ENCODE measurements at regions not wholly inside any gene's neighbourhood (a gene's known extent, or its start where the extent isn't known, plus 50 kb on each side); places are given as distances from the start of the nearest gene placed in this dataset.

- H3K9me3 ChIP-seq, result no peaks in the 10 kb centered on the region
- TF ChIP-seq CTCF (IDR thresholded peaks at IDR 0.05), result no peak
- no peak overlapping the region for H3K4me3 ChIP-seq (ENCODE audit: low read depth in 1 of 2, low read length in 1 of 2)
- H3K27ac ChIP-seq, result no peak overlapping the region
- no peaks in the 10 kb centered on the region for H3K4me1 ChIP-seq (ENCODE audit: control insufficient read depth in 1 of 2, insufficient read depth in 1 of 2, low read depth in 1 of 2, low read length in 1 of 2)
- no peaks in the 10 kb centered on the region for H3K36me3 ChIP-seq
- H3K27me3 ChIP-seq, result no peaks in the 10 kb centered on the region
Measured at GRCh38 chr12:105961821-105962671, 176.7 kb downstream of the NUAK1 start.

- no peaks in the 10 kb centered on the region for H3K36me3 ChIP-seq
- H3K4me1 ChIP-seq (ENCODE audit: control insufficient read depth in 1 of 2, insufficient read depth in 1 of 2, low read depth in 1 of 2, low read length in 1 of 2), result no peaks in the 10 kb centered on the region
- no peaks in the 10 kb centered on the region for H3K27me3 ChIP-seq
- no peak for TF ChIP-seq CTCF (IDR thresholded peaks at IDR 0.05)
- no peak overlapping the region for H3K4me3 ChIP-seq (ENCODE audit: low read depth in 1 of 2, low read length in 1 of 2)
- H3K9me3 ChIP-seq, result no peaks in the 10 kb centered on the region
- no peak overlapping the region for H3K27ac ChIP-seq
Measured at GRCh38 chr12:105967038-105967776, 171.5 kb downstream of the NUAK1 start.

GRCh38 chr12:105968025-105968424 is 170.7 kb downstream of the NUAK1 start:
- H3K27me3 ChIP-seq, result no peaks in the 10 kb centered on the region
- H3K27ac ChIP-seq, result no peak overlapping the region
- H3K4me1 ChIP-seq (ENCODE audit: control insufficient read depth in 1 of 2, insufficient read depth in 1 of 2, low read depth in 1 of 2, low read length in 1 of 2), result no peaks in the 10 kb centered on the region
- H3K36me3 ChIP-seq, result no peaks in the 10 kb centered on the region
- TF ChIP-seq CTCF (IDR thresholded peaks at IDR 0.05), result no peak
- H3K9me3 ChIP-seq, result no peaks in the 10 kb centered on the region
- no peak overlapping the region for H3K4me3 ChIP-seq (ENCODE audit: low read depth in 1 of 2, low read length in 1 of 2)

- Histone ChIP-seq H3K36me3 (no peaks in the 10 kb centered on the region), H3K27me3 (no peaks in the 10 kb centered on the region), H3K4me3 (ENCODE audit: low read depth in 1 of 2, low read length in 1 of 2) (no peak overlapping the region), H3K4me1 (ENCODE audit: control insufficient read depth in 1 of 2, insufficient read depth in 1 of 2, low read depth in 1 of 2, low read length in 1 of 2) (no peaks in the 10 kb centered on the region), H3K27ac (no peak overlapping the region), H3K9me3 (no peaks in the 10 kb centered on the region)
- no peak for TF ChIP-seq CTCF (IDR thresholded peaks at IDR 0.05)
Measured at GRCh38 chr12:105970885-105971284, 167.9 kb downstream of the NUAK1 start.

GRCh38 chr12:105974738-105975137 is 164.0 kb downstream of the NUAK1 start:
- no peak overlapping the region for H3K4me3 ChIP-seq (ENCODE audit: low read depth in 1 of 2, low read length in 1 of 2)
- H3K36me3 ChIP-seq, result no peaks in the 10 kb centered on the region
- no peaks in the 10 kb centered on the region for H3K27me3 ChIP-seq
- no peak for TF ChIP-seq CTCF (IDR thresholded peaks at IDR 0.05)
- no peaks in the 10 kb centered on the region for H3K9me3 ChIP-seq
- H3K27ac ChIP-seq, result no peak overlapping the region
- no peaks in the 10 kb centered on the region for H3K4me1 ChIP-seq (ENCODE audit: control insufficient read depth in 1 of 2, insufficient read depth in 1 of 2, low read depth in 1 of 2, low read length in 1 of 2)

Measured in neutrophil (primary cell).